SH-SY5Y (cell line): ENCODE measurements at regions not wholly inside any gene's neighbourhood (a gene's known extent, or its start where the extent isn't known, plus 50 kb on each side); places are given as distances from the start of the nearest gene placed in this dataset.

Experiments used
- GATA2 ChIP-seq: IDR thresholded peaks from 2 replicates; pipeline ENCODE4 v1.6.1; 2011; ENCODE audit warnings: mild to moderate bottlenecking, low read depth, low read length
- GATA3 ChIP-seq: IDR thresholded peaks from 2 replicates; pipeline ENCODE4 v1.6.1; 2011; ENCODE audit warnings: low read depth, mild to moderate bottlenecking, low read length, moderate library complexity

DNA sequence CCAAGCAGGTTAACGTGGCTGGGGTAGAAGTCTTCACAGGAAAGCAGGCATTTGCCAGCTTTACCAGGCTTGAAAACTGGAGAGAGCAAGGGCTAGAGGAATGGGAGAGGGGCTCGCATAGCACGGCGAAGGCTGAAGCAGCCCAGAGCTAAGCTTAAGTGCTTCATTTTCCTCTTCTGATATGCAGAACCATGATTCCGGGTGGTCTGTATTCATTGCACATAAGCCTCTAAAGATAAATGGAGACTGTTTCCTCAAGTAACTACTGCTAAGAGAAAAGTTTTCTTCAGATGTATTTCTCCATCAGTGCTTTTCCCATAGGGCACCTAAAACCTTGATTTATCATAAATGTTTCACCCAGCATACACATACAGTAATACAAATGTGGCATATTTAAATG lies 414.1 kb downstream of the MLLT3 start:
- no peak for TF ChIP-seq GATA3
- TF ChIP-seq GATA2, result no peak
